HepG2 (cell line): ENCODE measurements at regions not wholly inside any gene's neighbourhood (a gene's known extent, or its start where the extent isn't known, plus 50 kb on each side); places are given as distances from the start of the nearest gene placed in this dataset.

Source experiments
- ASH2L ChIP-seq: fragments of 300-600, 200-600 bp; sonication (generic); IDR thresholded peaks from 2 replicates; pipeline ENCODE4 v1.7.0; 2017; ENCODE audit warnings: low read depth, mild to moderate bottlenecking, moderate library complexity, mixed read lengths, low read length; ENCODE audit not compliant: insufficient read length
- ELF4 ChIP-seq: sonication (generic); formaldehyde crosslinking; IDR thresholded peaks from 2 replicates; pipeline ENCODE4 v1.5.0; 2020; ENCODE audit warnings: missing genetic modification reagents, mild to moderate bottlenecking, moderate library complexity, borderline replicate concordance
- FOXA3 ChIP-seq: IDR thresholded peaks from 2 replicates; pipeline ENCODE4 v1.6.1; 2016; ENCODE audit warnings: missing genetic modification reagents, missing compliant biosample characterization
- GATAD1 ChIP-seq: IDR thresholded peaks from 2 replicates; pipeline ENCODE4 v1.6.1; 2016; ENCODE audit warnings: missing genetic modification reagents, missing compliant biosample characterization
- MIER3 ChIP-seq: IDR thresholded peaks from 2 replicates; pipeline ENCODE4 v1.6.1; 2016; ENCODE audit warnings: missing compliant biosample characterization, borderline replicate concordance
- NCOA2 ChIP-seq: sonication (generic); formaldehyde crosslinking; IDR thresholded peaks from 2 replicates; pipeline ENCODE4 v1.8.0; 2022; ENCODE audit warnings: inconsistent platforms
- SKI ChIP-seq: fragments of 450-650 bp; IDR thresholded peaks from one replicate; pipeline ENCODE4 v1.6.1; 2018; ENCODE audit warnings: mild to moderate bottlenecking; ENCODE audit not compliant: partially characterized antibody
- SP2 ChIP-seq: sonication (generic); formaldehyde crosslinking; IDR thresholded peaks from 2 replicates; pipeline ENCODE4 v1.5.1; 2020; ENCODE audit warnings: mild to moderate bottlenecking, missing genetic modification reagents
- TBL1XR1 ChIP-seq: fragments of 150-350 bp; IDR thresholded peaks from 2 replicates; pipeline ENCODE4 v1.6.1; 2014; ENCODE audit warnings: borderline replicate concordance, low read length; ENCODE audit not compliant: partially characterized antibody
- YEATS4 ChIP-seq: sonication (generic); formaldehyde crosslinking; IDR thresholded peaks from 2 replicates; pipeline ENCODE4 v1.4.0; 2020; ENCODE audit warnings: missing genetic modification reagents, borderline replicate concordance
- ZNF121 ChIP-seq: sonication (generic); formaldehyde crosslinking; IDR thresholded peaks from 2 replicates; pipeline ENCODE4 v1.5.0; 2020; ENCODE audit warnings: mild to moderate bottlenecking, missing genetic modification reagents
- ZNF180 ChIP-seq: sonication (generic); formaldehyde crosslinking; IDR thresholded peaks from 2 replicates; pipeline ENCODE4 v1.4.0; 2020; ENCODE audit warnings: low read depth, missing genetic modification reagents, borderline replicate concordance
- ZNF264 ChIP-seq: sonication (generic); formaldehyde crosslinking; IDR thresholded peaks from 2 replicates; pipeline ENCODE4 v1.4.0; 2020; ENCODE audit warnings: missing genetic modification reagents
- ZNF441 ChIP-seq: sonication (generic); formaldehyde crosslinking; IDR thresholded peaks from 2 replicates; pipeline ENCODE4 v1.7.0; 2021; ENCODE audit warnings: missing genetic modification reagents, borderline replicate concordance
- ZNF501 ChIP-seq: sonication (generic); formaldehyde crosslinking; IDR thresholded peaks from 2 replicates; pipeline ENCODE4 v1.5.1; 2020; ENCODE audit warnings: mild to moderate bottlenecking, moderate library complexity, missing genetic modification reagents
- ZNF777 ChIP-seq: sonication (generic); formaldehyde crosslinking; IDR thresholded peaks from 2 replicates; pipeline ENCODE4 v1.4.0; 2020; ENCODE audit warnings: missing genetic modification reagents
- ZSCAN29 ChIP-seq: sonication (generic); formaldehyde crosslinking; conservative IDR thresholded peaks from 2 replicates; pipeline ENCODE4 v1.4.0; 2020; ENCODE audit warnings: mild to moderate bottlenecking, missing genetic modification reagents
- TF ChIP-seq, protein P1 (sequence below): IDR thresholded peaks from 2 replicates; pipeline ENCODE4 v1.6.1; 2016; ENCODE audit warnings: low read depth
- TF ChIP-seq, protein P2 (sequence below): sonication (generic); formaldehyde crosslinking; IDR thresholded peaks from 2 replicates; pipeline ENCODE4 v1.5.1; 2020; ENCODE audit warnings: mild to moderate bottlenecking, moderate library complexity, missing genetic modification reagents
- TF ChIP-seq, protein P3 (sequence below): sonication (generic); formaldehyde crosslinking; IDR thresholded peaks from 2 replicates; pipeline ENCODE4 v1.8.1; 2023; ENCODE audit warnings: mild to moderate bottlenecking, missing genetic modification reagents, borderline replicate concordance
- TF ChIP-seq, protein P4 (sequence below): IDR thresholded peaks from 2 replicates; pipeline ENCODE4 v1.6.1; 2016; ENCODE audit warnings: low read depth, missing genetic modification reagents, missing compliant biosample characterization

DNA sequence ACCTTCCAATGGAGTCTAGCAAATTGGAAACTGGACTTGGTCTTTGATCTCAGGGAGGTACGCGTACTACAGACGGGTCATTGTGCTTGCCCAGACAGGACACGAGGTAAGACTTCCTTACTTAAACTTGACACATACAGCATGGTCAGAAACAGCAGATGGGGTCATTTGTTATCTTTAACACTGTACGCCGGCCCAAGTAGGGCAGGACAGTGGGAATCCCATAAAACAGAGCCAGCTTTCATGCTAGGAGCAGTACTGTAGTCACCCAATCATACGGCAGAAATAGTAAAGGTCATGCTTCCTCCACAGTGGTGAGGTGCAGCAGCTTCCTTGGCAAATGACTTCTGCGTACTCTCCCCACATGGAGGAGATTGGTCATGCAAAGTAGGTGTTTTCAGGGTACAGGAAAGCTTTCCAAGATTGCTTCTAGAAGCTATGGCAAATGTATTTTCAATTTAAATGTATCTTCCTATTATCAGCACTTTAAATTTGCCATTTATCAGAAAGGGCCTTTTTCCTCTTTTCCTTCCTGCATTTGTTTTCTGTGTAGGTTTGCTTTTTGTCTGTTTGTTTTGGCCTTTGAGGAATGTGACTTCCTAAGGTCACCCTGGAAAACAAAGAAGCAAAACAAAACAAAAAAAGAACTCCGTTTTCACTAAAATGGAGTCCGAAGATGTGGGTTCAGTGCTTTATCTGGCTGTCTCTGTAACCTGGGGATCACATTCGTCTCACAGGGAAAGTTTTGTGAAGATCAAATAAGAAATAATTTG, 74.0 kb upstream of the DSG1 start (continued):
- TF ChIP-seq, protein P1, sequence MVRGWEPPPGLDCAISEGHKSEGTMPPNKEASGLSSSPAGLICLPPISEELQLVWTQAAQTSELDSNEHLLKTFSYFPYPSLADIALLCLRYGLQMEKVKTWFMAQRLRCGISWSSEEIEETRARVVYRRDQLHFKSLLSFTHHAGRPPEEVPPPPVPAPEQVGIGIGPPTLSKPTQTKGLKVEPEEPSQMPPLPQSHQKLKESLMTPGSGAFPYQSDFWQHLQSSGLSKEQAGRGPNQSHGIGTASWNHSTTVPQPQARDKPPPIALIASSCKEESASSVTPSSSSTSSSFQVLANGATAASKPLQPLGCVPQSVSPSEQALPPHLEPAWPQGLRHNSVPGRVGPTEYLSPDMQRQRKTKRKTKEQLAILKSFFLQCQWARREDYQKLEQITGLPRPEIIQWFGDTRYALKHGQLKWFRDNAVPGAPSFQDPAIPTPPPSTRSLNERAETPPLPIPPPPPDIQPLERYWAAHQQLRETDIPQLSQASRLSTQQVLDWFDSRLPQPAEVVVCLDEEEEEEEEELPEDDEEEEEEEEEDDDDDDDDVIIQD (CRISPR knock-in tag) = 0 out of 2 replicates have a peak, but pooled peaks have one; percentile 65
- TF ChIP-seq NCOA2 (CRISPR knock-in tag) (peak; percentile 84), ZNF501 (CRISPR knock-in tag) (0 out of 2 replicates have a peak, but pooled peaks have one; percentile 24), ZNF264 (CRISPR knock-in tag) (peak; percentile 53; the same call in 1 of the 2 replicates), GATAD1 (CRISPR knock-in tag) (peak; percentile 44; the same call in 1 of the 2 replicates), ELF4 (CRISPR knock-in tag) (0 out of 2 replicates have a peak, but pooled peaks have one; percentile 44), MIER3 (CRISPR knock-in tag) (peak; percentile 31; the same call in 1 of the 2 replicates), SKI (peak; percentile 90), ZSCAN29 (0 out of 2 replicates have a peak, but pooled peaks have one; percentile 53), YEATS4 (peak; percentile 43; the same call in 1 of the 2 replicates), ZNF121 (CRISPR knock-in tag) (peak; percentile 62; the same call in 1 of the 2 replicates), ZNF777 (no peak), SP2 (CRISPR knock-in tag) (0 out of 2 replicates have a peak, but pooled peaks have one; percentile 18), FOXA3 (CRISPR knock-in tag) (peak; percentile 77), ZNF441 (CRISPR knock-in tag) (no peak), ZNF180 (no peak), TBL1XR1 (peak; percentile 39), ASH2L (peak; percentile 63)
- TF ChIP-seq, protein P2, sequence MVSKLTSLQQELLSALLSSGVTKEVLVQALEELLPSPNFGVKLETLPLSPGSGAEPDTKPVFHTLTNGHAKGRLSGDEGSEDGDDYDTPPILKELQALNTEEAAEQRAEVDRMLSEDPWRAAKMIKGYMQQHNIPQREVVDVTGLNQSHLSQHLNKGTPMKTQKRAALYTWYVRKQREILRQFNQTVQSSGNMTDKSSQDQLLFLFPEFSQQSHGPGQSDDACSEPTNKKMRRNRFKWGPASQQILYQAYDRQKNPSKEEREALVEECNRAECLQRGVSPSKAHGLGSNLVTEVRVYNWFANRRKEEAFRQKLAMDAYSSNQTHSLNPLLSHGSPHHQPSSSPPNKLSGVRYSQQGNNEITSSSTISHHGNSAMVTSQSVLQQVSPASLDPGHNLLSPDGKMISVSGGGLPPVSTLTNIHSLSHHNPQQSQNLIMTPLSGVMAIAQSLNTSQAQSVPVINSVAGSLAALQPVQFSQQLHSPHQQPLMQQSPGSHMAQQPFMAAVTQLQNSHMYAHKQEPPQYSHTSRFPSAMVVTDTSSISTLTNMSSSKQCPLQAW (CRISPR knock-in tag) = peak; percentile 27; the same call in 1 of the 2 replicates
- TF ChIP-seq, protein P3, sequence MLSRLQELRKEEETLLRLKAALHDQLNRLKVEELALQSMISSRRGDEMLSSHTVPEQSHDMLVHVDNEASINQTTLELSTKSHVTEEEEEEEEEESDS (CRISPR knock-in tag) = peak; percentile 52; the same call in 1 of the 2 replicates
- TF ChIP-seq, protein P4, sequence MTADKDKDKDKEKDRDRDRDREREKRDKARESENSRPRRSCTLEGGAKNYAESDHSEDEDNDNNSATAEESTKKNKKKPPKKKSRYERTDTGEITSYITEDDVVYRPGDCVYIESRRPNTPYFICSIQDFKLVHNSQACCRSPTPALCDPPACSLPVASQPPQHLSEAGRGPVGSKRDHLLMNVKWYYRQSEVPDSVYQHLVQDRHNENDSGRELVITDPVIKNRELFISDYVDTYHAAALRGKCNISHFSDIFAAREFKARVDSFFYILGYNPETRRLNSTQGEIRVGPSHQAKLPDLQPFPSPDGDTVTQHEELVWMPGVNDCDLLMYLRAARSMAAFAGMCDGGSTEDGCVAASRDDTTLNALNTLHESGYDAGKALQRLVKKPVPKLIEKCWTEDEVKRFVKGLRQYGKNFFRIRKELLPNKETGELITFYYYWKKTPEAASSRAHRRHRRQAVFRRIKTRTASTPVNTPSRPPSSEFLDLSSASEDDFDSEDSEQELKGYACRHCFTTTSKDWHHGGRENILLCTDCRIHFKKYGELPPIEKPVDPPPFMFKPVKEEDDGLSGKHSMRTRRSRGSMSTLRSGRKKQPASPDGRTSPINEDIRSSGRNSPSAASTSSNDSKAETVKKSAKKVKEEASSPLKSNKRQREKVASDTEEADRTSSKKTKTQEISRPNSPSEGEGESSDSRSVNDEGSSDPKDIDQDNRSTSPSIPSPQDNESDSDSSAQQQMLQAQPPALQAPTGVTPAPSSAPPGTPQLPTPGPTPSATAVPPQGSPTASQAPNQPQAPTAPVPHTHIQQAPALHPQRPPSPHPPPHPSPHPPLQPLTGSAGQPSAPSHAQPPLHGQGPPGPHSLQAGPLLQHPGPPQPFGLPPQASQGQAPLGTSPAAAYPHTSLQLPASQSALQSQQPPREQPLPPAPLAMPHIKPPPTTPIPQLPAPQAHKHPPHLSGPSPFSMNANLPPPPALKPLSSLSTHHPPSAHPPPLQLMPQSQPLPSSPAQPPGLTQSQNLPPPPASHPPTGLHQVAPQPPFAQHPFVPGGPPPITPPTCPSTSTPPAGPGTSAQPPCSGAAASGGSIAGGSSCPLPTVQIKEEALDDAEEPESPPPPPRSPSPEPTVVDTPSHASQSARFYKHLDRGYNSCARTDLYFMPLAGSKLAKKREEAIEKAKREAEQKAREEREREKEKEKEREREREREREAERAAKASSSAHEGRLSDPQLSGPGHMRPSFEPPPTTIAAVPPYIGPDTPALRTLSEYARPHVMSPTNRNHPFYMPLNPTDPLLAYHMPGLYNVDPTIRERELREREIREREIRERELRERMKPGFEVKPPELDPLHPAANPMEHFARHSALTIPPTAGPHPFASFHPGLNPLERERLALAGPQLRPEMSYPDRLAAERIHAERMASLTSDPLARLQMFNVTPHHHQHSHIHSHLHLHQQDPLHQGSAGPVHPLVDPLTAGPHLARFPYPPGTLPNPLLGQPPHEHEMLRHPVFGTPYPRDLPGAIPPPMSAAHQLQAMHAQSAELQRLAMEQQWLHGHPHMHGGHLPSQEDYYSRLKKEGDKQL (CRISPR knock-in tag) = peak; percentile 46; the same call in 1 of the 2 replicates
